GM21825 (cell line): ENCODE measurements at regions not wholly inside any gene's neighbourhood (a gene's known extent, or its start where the extent isn't known, plus 50 kb on each side); places are given as distances from the start of the nearest gene placed in this dataset.
A peak's percentile ranks its signal among the peaks of the same experiment; 100 is the strongest.
"Not testable (repeated sequence)": the region's sequence is repeated elsewhere in the genome, so short reads cannot be mapped to it uniquely, and the experiment has no call there.

Source experiments
- ATAC-seq: cut with Tn5 transposase; IDR thresholded peaks from one replicate; pipeline ENCODE4 v1.9.1; 2021; ENCODE audit warnings: mild to moderate bottlenecking, moderate library complexity; ENCODE audit not compliant: unreplicated experiment

DNA sequence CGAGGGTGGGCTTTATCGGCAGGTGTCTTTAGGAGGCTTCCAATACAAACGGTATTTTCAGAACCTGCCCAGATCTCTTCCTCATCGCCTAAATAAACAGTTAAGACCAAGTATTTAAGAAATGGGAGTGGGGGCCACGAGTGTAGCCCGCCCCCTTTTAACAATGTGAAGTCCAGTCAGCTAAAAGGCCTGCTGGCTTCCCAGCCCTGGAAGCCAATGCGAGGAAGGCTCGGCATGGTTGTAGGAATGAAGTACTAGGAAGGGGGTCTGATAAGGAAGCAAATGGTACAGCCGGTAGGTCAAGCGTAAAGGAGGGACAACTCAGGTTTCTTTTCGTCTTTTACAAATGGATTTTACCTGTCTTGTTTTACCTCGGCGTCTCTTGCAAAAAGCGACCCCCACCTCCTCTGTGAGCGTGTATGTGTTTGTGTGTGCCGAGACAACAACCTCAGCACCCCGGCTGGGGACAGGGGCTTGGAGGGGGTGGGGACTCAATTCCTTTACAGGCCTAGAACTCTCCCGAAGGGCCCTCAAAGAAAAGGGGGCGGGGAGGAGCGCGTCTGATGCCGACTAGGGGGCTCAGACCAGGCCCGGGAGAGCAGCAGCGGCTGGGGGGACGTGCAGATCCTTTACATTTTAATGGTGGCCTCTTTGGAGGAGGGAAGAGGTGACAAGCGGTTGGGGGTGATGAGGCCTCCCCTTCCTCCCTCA is 147.6 kb downstream of the GPR85 start:
- peak; percentile 15 for ATAC-seq

- ATAC-seq = no peak
Measured at GRCh38 chr7:112937651-112938415, 147.6 kb upstream of the TMEM168 start.

DNA sequence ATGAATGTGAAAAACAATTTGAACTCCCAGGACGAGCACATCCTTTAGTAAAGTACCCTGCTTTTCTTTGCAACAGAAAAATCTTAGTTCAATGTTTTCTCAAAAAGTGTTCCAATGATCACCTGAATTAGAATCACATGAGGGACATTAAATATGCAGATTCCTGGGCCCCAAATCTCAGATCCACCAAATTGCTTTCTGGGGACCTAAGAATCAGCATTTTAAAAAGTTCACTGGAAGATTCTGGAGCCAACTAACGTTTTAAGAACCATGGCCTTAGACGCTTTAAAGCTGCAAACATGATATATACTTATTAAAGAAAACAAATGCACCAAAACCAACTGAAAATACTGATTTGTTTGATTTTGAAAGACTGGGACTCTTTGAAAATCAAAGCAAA is 143.4 kb upstream of the TMEM168 start:
- ATAC-seq = no peak

GRCh38 chr7:112930787-112931186 is 140.6 kb upstream of the TMEM168 start:
- ATAC-seq = no peak

- ATAC-seq = no peak
Measured at GRCh38 chr7:112929421-112929820, 139.2 kb upstream of the TMEM168 start.

DNA sequence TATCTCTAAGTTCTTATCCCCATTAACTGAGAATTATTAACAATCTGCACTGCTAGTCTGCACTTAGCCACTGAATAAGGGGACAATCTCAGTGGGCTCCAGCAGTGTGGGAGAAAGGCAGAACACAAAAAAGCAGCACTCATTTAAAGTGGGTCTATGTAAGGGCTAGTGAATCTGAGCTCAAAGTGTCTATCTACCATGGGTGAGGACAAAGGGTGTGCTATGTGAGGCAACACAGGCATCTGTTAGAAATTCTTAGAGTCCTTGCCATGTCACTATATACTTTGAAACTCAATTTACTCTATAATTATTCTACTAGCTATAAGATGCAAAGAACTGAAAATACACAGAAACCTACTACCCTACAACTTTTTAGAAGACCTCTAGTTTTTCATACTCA is 135.8 kb upstream of the TMEM168 start:
- ATAC-seq = no peak

GRCh38 chr7:112922546-112922945 is 132.4 kb upstream of the TMEM168 start:
- ATAC-seq = not testable (repeated sequence)

GRCh38 chr7:112916431-112916830 is 126.2 kb upstream of the TMEM168 start:
- not testable (repeated sequence) for ATAC-seq

DNA sequence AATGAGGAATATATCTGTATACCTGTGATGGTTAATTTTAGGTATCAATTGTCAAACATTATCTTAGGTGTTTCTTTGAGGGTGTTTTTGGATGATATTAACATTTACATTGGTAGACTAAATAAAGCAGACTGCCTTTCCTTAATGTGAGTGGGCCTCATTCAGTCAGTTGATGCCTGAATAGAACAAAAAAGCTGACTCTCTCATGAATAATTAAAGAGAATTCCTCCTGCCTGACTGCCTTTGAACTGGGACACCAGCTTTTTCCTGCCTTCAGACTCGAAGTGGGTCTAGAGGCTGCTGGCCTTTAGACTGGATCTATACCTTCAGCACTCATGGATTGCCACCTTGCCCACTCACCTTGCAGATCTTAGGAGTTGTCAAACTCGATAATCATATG is 117.9 kb upstream of the TMEM168 start:
- no peak for ATAC-seq

DNA sequence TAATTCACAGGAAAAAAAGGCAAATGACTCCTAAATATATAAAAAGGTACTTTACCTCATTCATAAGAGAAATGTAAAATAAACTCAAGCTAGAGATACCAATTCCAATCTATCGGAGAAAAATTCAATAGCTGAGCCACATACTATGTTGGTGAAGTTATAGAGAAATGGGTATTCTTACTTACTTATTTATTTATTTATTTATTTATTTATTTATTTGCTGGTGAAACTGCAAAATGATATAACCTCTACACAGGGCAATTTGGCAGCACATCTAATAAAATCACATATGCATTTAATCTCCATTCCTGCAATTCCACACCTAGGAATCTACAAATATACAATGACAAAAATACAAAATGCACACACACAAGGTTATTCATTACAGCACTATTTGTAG is 117.5 kb upstream of the TMEM168 start:
- ATAC-seq = no peak

DNA sequence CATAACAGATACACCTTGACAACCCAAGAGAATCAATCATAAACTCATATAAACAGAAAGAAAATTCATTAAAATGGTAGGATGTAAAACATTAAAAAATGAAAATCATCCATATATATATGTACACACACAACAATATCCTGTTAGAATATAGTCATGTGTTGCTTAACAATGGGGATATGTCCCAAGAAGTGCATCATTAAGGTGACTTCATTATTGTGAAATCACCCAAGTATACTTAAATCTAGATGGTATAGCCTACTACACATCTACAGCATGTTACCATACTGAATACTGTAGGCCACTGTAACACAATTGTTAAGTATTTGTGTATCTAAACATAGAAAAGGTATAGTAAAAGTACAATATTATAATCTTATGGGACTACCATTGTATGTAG is 115.8 kb upstream of the TMEM168 start:
- no peak for ATAC-seq

DNA sequence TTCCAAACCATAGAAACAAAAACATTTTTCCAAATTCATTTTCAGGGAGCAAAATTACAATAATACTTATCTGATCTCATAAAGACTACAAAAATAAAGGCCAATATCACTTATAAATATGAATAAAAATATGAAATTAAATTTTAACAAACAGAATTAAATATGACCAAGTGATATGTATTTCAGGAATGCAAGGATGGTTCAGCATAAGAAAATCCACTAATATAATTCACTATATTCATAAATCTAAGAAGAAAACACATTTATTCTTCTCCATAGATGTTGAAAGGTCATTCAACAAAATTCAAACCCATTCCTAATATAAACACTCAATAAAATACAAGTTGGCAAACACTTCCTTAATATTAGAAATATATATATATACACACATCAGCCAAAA is 115.2 kb upstream of the TMEM168 start:
- no peak for ATAC-seq

- ATAC-seq = peak; percentile 90
Measured at GRCh38 chr7:112898432-112899290, 108.5 kb upstream of the TMEM168 start.

- no peak for ATAC-seq
Measured at GRCh38 chr7:112897839-112898431, 107.7 kb upstream of the TMEM168 start.

DNA sequence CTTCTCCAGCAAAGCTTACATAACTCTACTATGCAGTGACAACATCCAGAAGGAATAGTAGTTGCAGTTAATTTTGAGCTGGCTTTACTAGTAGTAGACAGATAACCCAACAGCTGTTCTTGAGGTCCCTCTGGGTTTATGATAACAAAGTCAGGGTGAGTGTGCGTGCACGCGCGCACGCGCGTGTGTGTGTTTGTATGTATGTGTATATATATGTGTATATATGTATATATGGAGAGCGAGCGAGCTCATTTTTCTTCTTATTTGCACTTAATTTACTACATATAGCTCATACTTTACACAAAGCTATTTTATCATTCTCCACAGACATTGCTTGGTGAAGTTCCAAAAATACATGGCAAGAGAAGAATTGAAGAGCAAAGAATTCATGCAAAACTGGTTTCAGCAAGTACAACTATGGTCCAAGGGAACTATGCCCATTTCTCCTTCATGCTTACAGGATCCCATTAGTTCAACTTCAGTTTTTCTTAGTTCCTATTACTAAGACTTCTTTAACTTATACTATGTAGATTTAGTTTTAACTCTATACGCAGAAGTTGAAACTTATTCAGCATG is 105.9 kb upstream of the TMEM168 start:
- ATAC-seq = no peak

DNA sequence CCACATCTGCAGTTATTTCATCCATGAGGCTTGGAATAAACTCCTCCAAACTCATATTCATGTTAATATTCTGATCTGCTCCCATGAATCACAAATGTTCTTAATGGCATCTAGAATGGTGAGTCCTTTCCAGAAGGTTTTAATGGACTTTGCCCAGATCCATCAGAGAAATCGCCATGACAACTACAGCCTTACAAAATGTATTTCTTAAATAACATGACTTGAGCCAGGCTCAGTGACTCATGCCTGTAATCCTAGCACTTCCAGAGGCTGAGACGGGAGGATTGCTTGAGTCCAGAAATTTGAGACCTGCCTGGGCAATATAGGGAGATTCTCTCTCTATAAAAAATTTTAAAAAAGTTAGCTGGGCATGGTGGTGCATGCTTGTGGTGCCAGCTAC is 102.1 kb upstream of the TMEM168 start:
- no peak for ATAC-seq

DNA sequence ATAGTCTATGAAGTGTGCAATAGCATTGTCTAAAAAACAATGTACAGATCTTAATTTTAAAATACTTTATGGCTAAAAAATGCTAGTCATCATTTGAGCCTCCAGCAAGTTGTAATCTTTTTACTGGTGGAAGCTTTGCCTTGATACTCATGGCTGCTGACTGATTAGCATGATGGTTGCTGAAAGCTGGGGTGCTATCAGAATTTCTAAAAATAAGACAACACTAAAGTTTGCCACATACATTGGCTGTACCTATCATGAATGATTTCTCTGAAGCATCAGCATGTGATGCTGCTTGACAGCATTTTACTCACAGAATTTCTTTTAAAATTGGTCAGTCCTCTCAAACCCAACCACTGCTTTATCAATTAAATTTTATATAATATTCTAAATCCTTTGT is 101.5 kb upstream of the TMEM168 start:
- no peak for ATAC-seq

DNA sequence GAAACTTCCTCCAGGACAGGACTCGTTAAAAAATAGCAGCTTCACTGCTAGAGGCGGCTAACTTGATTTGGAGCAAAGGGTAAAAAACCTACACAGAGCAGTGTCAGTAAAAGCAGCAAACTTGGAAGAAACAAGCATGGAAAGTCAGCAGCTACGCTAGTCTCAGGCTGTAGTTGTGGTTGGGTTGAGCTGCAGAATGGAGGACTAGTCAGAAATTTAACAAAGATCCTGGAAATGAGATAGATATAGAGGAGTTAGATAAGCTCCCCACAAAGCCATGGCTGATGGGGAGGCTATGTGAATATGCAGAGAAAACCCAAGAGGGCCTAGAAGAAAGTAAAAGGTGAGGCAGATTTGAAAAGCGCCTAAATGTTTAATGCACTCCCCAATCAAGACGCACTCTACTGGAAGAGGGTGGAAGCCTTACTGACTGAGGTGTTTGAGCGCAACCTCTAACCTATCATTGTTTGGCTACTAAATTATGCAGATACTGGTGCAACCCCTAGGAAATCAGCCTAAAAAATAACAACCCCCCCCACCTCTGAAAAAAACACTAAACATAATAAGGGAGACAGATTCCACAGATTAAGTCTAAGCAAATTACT is 99.7 kb upstream of the TMEM168 start:
- no peak for ATAC-seq

- ATAC-seq = no peak
Measured at GRCh38 chr7:112889268-112889667, 99.1 kb upstream of the TMEM168 start.

DNA sequence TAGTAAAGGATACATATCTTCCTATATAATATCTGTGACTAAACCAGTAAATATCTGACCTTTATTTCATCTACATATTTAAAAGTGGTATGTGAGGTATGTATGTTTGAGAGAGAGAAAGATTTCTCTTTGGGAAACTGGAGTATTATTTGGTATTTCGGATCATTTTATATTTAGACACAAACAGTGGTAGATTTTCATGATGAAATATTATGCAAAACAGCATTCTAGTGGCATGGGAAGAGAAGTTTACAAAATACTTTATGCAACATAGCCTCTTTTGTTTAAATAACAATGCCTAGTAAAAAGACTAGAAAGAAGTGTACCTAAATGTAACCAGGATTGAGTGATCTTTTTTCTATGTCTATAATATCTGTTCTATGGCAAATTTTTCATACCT is 98.6 kb upstream of the TMEM168 start:
- ATAC-seq = no peak
